HCT116 (cell line): ENCODE measurements at regions not wholly inside any gene's neighbourhood (a gene's known extent, or its start where the extent isn't known, plus 50 kb on each side); places are given as distances from the start of the nearest gene placed in this dataset.

Experiments
- ATAC-seq: fragments of 200-7000 bp; cut with Tn5 transposase; 2 replicates; pipeline ENCODE4 v1.9.1; 2020; ENCODE audit warnings: mild to moderate bottlenecking, moderate library complexity
- BruUV-seq: library from RNA; stranded (reverse); fragments of 400-500 nt; replicated peaks from 2 replicates; lab custom pipeline; 2021; lab: Mats Ljungman, UMichigan
- CTCF ChIA-PET: fragments of 300-600 bp; sonication (Branson Sonifier 250); formaldehyde crosslinking; loops from one replicate; lab custom pipeline; 2021; ENCODE audit warnings: antibody characterized with exemption; lab: Charles Lee
- POLR2A ChIA-PET: fragments of 300-600, 350-600 bp; sonication (Branson Sonifier 250); formaldehyde crosslinking; loops from one replicate; lab custom pipeline; 2021; ENCODE audit warnings: antibody characterized with exemption; lab: Charles Lee
- RAD21 ChIA-PET, 2 experiments: fragments of 300-600 bp; sonication (Branson Sonifier 250); formaldehyde crosslinking; loops; one replicate each; lab custom pipeline; 2023; ENCODE audit warnings: low total read pairs in 2 of 2; ENCODE audit not compliant: uncharacterized antibody in 2 of 2, unreplicated experiment in 2 of 2, low non-redundant PET in 1 of 2; lab: Charles Lee
- DNase-seq: peaks from one replicate; pipeline ENCODE4 v3.0.0-alpha.2; 2010; ENCODE audit warnings: low read depth, low spot score
- H2AFZ ChIP-seq: fragments of 200-600 bp; shearing (Covaris generic), sonication (generic); 2 replicates; pipeline ENCODE4 v1.6.1; 2017; ENCODE audit warnings: low read depth, mixed run types, mixed read lengths, antibody characterized with exemption, low read length; ENCODE audit not compliant: poor library complexity, severe bottlenecking
- H3K27ac ChIP-seq: 2 replicates; pipeline ENCODE4 v1.5.1; 2012; ENCODE audit warnings: low read depth, low read length
- H3K27me3 ChIP-seq: fragments of 200-600 bp; sonication (generic); 2 replicates; pipeline ENCODE4 v1.6.1; 2016; ENCODE audit warnings: mixed run types, low read length, mixed read lengths; ENCODE audit not compliant: insufficient read depth
- H3K36me3 ChIP-seq, 2 experiments: fragments of 200-500 bp in 1 of 2; fragments of 200-600 bp in 1 of 2; sonication (Bioruptor generic) in 1 of 2; sonication (generic) in 1 of 2; 2 replicates each; pipeline versions ENCODE4 v1.5.1 to v1.6.1; 2014 to 2016; ENCODE audit warnings: low read length in 2 of 2, inconsistent platforms in 1 of 2, mixed read lengths in 1 of 2, mixed run types in 1 of 2; ENCODE audit not compliant: insufficient read depth in 2 of 2, control insufficient read depth in 1 of 2
- H3K4me1 ChIP-seq, 2 experiments: fragments of 200-600 bp in 1 of 2; sonication (generic) in 1 of 2; 2 replicates each; pipeline versions ENCODE4 v1.5.1 to v1.6.1; 2012 to 2017; ENCODE audit warnings: low read length in 2 of 2, inconsistent platforms in 1 of 2, mild to moderate bottlenecking in 1 of 2, mixed read lengths in 1 of 2, mixed run types in 1 of 2, moderate library complexity in 1 of 2; ENCODE audit not compliant: insufficient read depth in 2 of 2, control insufficient read depth in 1 of 2
- H3K4me2 ChIP-seq: fragments of 200-600 bp; sonication (generic); 2 replicates; pipeline ENCODE4 v1.6.1; 2017; ENCODE audit warnings: mixed run types, low read length, mixed read lengths
- H3K4me3 ChIP-seq, 2 experiments: fragments of 200-600 bp in 1 of 2; sonication (generic) in 1 of 2; replicated peaks in 1 of 2; 2 replicates each; pipeline ENCODE4 v1.5.1; 2011 to 2016; ENCODE audit warnings: low read length in 2 of 2, control low read depth in 1 of 2, low read depth in 1 of 2, mild to moderate bottlenecking in 1 of 2, mixed read lengths in 1 of 2, mixed run types in 1 of 2
- H3K79me2 ChIP-seq: fragments of 200-600 bp; sonication (generic); 2 replicates; pipeline ENCODE4 v1.6.1; 2017; ENCODE audit warnings: mild to moderate bottlenecking, mixed run types, low read length, moderate library complexity, mixed read lengths; ENCODE audit not compliant: insufficient read depth
- H3K9ac ChIP-seq: fragments of 200-600 bp; sonication (generic); 2 replicates; pipeline ENCODE4 v1.6.1; 2016; ENCODE audit warnings: low read length, mixed read lengths
- H3K9me2 ChIP-seq: fragments of 200-600 bp; sonication (generic), shearing (Covaris generic); 2 replicates; pipeline ENCODE4 v1.6.1; 2017; ENCODE audit warnings: mixed run types, mild to moderate bottlenecking, moderate library complexity; ENCODE audit not compliant: insufficient read depth
- H3K9me3 ChIP-seq, 2 experiments: fragments of 200-500 bp in 1 of 2; fragments of 200-600 bp in 1 of 2; sonication (Bioruptor generic) in 1 of 2; sonication (generic) in 1 of 2; 2 replicates each; pipeline ENCODE4 v1.6.1; 2014 to 2017; ENCODE audit warnings: low read length in 2 of 2, mixed read lengths in 2 of 2, inconsistent platforms in 1 of 2, low read depth in 1 of 2, mild to moderate bottlenecking in 1 of 2, mixed run types in 1 of 2, moderate library complexity in 1 of 2; ENCODE audit not compliant: control insufficient read depth in 1 of 2, insufficient read depth in 1 of 2
- H4K20me1 ChIP-seq: fragments of 200-600 bp; sonication (generic), shearing (Covaris generic); 2 replicates; pipeline ENCODE4 v1.6.1; 2017; ENCODE audit warnings: mixed run types, mild to moderate bottlenecking, moderate library complexity; ENCODE audit not compliant: insufficient read depth
- ATF3 ChIP-seq: IDR thresholded peaks from 2 replicates; pipeline ENCODE4 v1.6.1; 2012
- CBX3 ChIP-seq: IDR thresholded peaks from 2 replicates; pipeline ENCODE4 v1.6.1; 2012; ENCODE audit warnings: low read depth
- CEBPB ChIP-seq: IDR thresholded peaks from 2 replicates; pipeline ENCODE4 v1.6.1; 2012; ENCODE audit warnings: low read depth
- CTCF ChIP-seq, 3 experiments: fragments of 200-600 bp in 1 of 3; sonication (generic) in 1 of 3; IDR thresholded peaks in 2 of 3; conservative IDR thresholded peaks in 1 of 3; 2 replicates each; pipeline ENCODE4 v1.5.1; 2012 to 2017; ENCODE audit warnings: low read depth in 2 of 3, low read length in 2 of 3, antibody characterized with exemption in 1 of 3, borderline replicate concordance in 1 of 3, control low read depth in 1 of 3, mild to moderate bottlenecking in 1 of 3, mixed read lengths in 1 of 3, mixed run types in 1 of 3, moderate library complexity in 1 of 3; ENCODE audit not compliant: insufficient read depth in 1 of 3
- EGR1 ChIP-seq: IDR thresholded peaks from 2 replicates; pipeline ENCODE4 v1.6.1; 2012; ENCODE audit warnings: low read depth
- EZH2 ChIP-seq: fragments of 200-600 bp; sonication (generic); IDR thresholded peaks from 2 replicates; pipeline ENCODE4 v1.6.1; 2017; ENCODE audit warnings: antibody characterized with exemption, mixed run types
- EZH2phosphoT487 ChIP-seq: fragments of 200-600 bp; IDR thresholded peaks from 2 replicates; pipeline ENCODE4 v1.6.1; 2018; ENCODE audit warnings: antibody characterized with exemption, borderline replicate concordance
- FOSL1 ChIP-seq: IDR thresholded peaks from 2 replicates; pipeline ENCODE4 v1.6.1; 2012; ENCODE audit warnings: low read depth
- JUND ChIP-seq: IDR thresholded peaks from 2 replicates; pipeline ENCODE4 v1.6.1; 2012
- POLR2AphosphoS5 ChIP-seq: IDR thresholded peaks from 2 replicates; pipeline ENCODE4 v1.6.1; 2011; ENCODE audit warnings: mild to moderate bottlenecking, low read depth, low read length, moderate library complexity
- REST ChIP-seq: IDR thresholded peaks from 2 replicates; pipeline ENCODE4 v1.6.1; 2012; ENCODE audit warnings: low read depth
- SIN3A ChIP-seq: IDR thresholded peaks from 2 replicates; pipeline ENCODE4 v1.6.1; 2012; ENCODE audit warnings: low read depth
- SP1 ChIP-seq: IDR thresholded peaks from 2 replicates; pipeline ENCODE4 v1.6.1; 2012; ENCODE audit warnings: low read depth
- SRF ChIP-seq: IDR thresholded peaks from 2 replicates; pipeline ENCODE4 v1.6.1; 2012; ENCODE audit warnings: low read depth
- TCF7L2 ChIP-seq: IDR thresholded peaks from 2 replicates; pipeline ENCODE4 v1.7.0; 2011; ENCODE audit warnings: borderline replicate concordance, inconsistent platforms; ENCODE audit not compliant: insufficient read depth, insufficient read length; ENCODE audit errors: extremely low read depth
- YY1 ChIP-seq: IDR thresholded peaks from 2 replicates; pipeline ENCODE4 v1.6.1; 2011; ENCODE audit warnings: low read length, low read depth, moderate library complexity, mild to moderate bottlenecking; ENCODE audit not compliant: insufficient replicate concordance; ENCODE audit errors: extremely low read depth
- ZBTB33 ChIP-seq: IDR thresholded peaks from 2 replicates; pipeline ENCODE4 v1.6.1; 2011; ENCODE audit warnings: mild to moderate bottlenecking, low read length, moderate library complexity; ENCODE audit not compliant: insufficient replicate concordance; ENCODE audit errors: extremely low read depth
- ZNF274 ChIP-seq: fragments of 200-500 bp; sonication (Bioruptor generic); IDR thresholded peaks from 2 replicates; pipeline ENCODE4 v1.6.1; 2014; ENCODE audit warnings: mild to moderate bottlenecking, low read depth, low read length, inconsistent platforms
- intact Hi-C: fragments of 100-400 bp; cut with micrococcal nuclease; formaldehyde crosslinking; loops from 2 replicates; pipeline ENCODE4 v1.10.0; 2022

- ChIA-PET RAD21 (no interaction called here), CTCF (no interaction called here), POLR2A (no interaction called here)
- no peak overlapping the region for H3K4me2 ChIP-seq
- BruUV-seq: no TSS peak
- no peaks in the 10 kb centered on the region for H3K9me2 ChIP-seq
- no peak overlapping the region for H3K27ac ChIP-seq
- H3K27me3 ChIP-seq: no peaks in the 10 kb centered on the region
- H3K9me3 ChIP-seq: no peaks in the 10 kb centered on the region
- H2AFZ ChIP-seq: no peak overlapping the region
- ATAC-seq (no peak), DNase-seq (no peak)
- H4K20me1 ChIP-seq: no peaks in the 10 kb centered on the region
- H3K4me3 ChIP-seq: no peak overlapping the region
- no peak overlapping the region for H3K9ac ChIP-seq
- H3K79me2 ChIP-seq: no peaks in the 10 kb centered on the region
- intact Hi-C loops: loop anchor here (10.0 kb wide), 1 partner anchor 195 kb away; no protein-coding TSS in a partner anchor
- TF ChIP-seq JUND (no peak), SP1 (no peak), EZH2phosphoT487 (no peak), ZBTB33 (no peak), EZH2 (no peak), POLR2AphosphoS5 (no peak), CEBPB (no peak), ZNF274 (no peak), EGR1 (no peak), YY1 (no peak), REST (no peak), FOSL1 (no peak), ATF3 (no peak), TCF7L2 (no peak), SIN3A (no peak), CBX3 (no peak), SRF (no peak), CTCF (IDR thresholded peaks at IDR 0.05 in 2 of 3, conservative IDR thresholded peaks at IDR 0.05 in 1 of 3; ENCODE audit: borderline replicate concordance in 1 of 3, insufficient read depth in 1 of 3, low read depth in 2 of 3, low read length in 2 of 3) (no peak)
- no peaks in the 10 kb centered on the region for H3K36me3 ChIP-seq
- H3K4me1 ChIP-seq: peaks cover 0 to 8% of the 10 kb centered on the region in 2 experiments; a peak in 2 of 4 replicates
Observed at GRCh38 chr1:185540295-185540694, 193.9 kb upstream of the HMCN1 start.
